ENCODE measurements at regions not wholly inside any gene's neighbourhood (a gene's known extent, or its start where the extent isn't known, plus 50 kb on each side); places are given as distances from the start of the nearest gene placed in this dataset.

GRCh38 chr7:113825832-113826231 lies 93.0 kb downstream of the PPP1R3A start:
- DNase-seq: no peak

- no peak for DNase-seq
Observed at GRCh38 chr7:113824117-113824823, 94.5 kb downstream of the PPP1R3A start.

GRCh38 chr7:113819474-113819873 lies 99.3 kb downstream of the PPP1R3A start:
- DNase-seq: no peak

GRCh38 chr7:113816639-113817038 lies 102.2 kb downstream of the PPP1R3A start:
- no peak for DNase-seq

- no peak for DNase-seq
Observed at GRCh38 chr7:113813471-113813870, 105.3 kb downstream of the PPP1R3A start.

- DNase-seq: no peak
Observed at GRCh38 chr7:113812591-113813255, 106.1 kb downstream of the PPP1R3A start.

- no peak for DNase-seq
Observed at GRCh38 chr7:113810080-113810744, 108.6 kb downstream of the PPP1R3A start.

- no peak for DNase-seq
Observed at GRCh38 chr7:113809581-113809980, 109.2 kb downstream of the PPP1R3A start.

GRCh38 chr7:113806633-113807327 lies 112.0 kb downstream of the PPP1R3A start:
- DNase-seq: no peak

GRCh38 chr7:113805976-113806375 lies 112.8 kb downstream of the PPP1R3A start:
- DNase-seq: no peak

GRCh38 chr7:113804475-113805095 lies 114.2 kb downstream of the PPP1R3A start:
- no peak for DNase-seq

GRCh38 chr7:113801751-113802150 lies 117.1 kb downstream of the PPP1R3A start:
- no peak for DNase-seq

GRCh38 chr7:113800826-113801225 lies 118.0 kb downstream of the PPP1R3A start:
- DNase-seq: no peak

GRCh38 chr7:113799896-113800295 lies 118.9 kb downstream of the PPP1R3A start:
- DNase-seq: no peak

- DNase-seq: no peak
Observed at GRCh38 chr7:113797420-113798010, 121.3 kb downstream of the PPP1R3A start.

- no peak for DNase-seq
Observed at GRCh38 chr7:113796557-113796956, 122.3 kb downstream of the PPP1R3A start.

- DNase-seq: no peak
Observed at GRCh38 chr7:113794573-113794972, 124.2 kb downstream of the PPP1R3A start.

GRCh38 chr7:113793171-113793570 lies 125.6 kb downstream of the PPP1R3A start:
- no peak for DNase-seq

- DNase-seq: no peak
Observed at GRCh38 chr7:113790025-113790424, 128.8 kb downstream of the PPP1R3A start.

GRCh38 chr7:113787106-113787505 lies 131.7 kb downstream of the PPP1R3A start:
- DNase-seq: no peak

GRCh38 chr7:113784956-113785355 lies 133.9 kb downstream of the PPP1R3A start:
- no peak for DNase-seq

GRCh38 chr7:113784316-113784715 lies 134.5 kb downstream of the PPP1R3A start:
- DNase-seq: no peak

GRCh38 chr7:113783403-113783802 lies 135.4 kb downstream of the PPP1R3A start:
- no peak for DNase-seq

Data from activated CD4-positive, alpha-beta T cell treated with anti-CD3 and anti-CD28 coated beads for 1 hour (primary cell).